ENCODE measurements at regions not wholly inside any gene's neighbourhood (a gene's known extent, or its start where the extent isn't known, plus 50 kb on each side); places are given as distances from the start of the nearest gene placed in this dataset.
A peak's percentile ranks its signal among the peaks of the same experiment; 100 is the strongest.
"Not testable (repeated sequence)": the region's sequence is repeated elsewhere in the genome, so short reads cannot be mapped to it uniquely, and the experiment has no call there.

DNA sequence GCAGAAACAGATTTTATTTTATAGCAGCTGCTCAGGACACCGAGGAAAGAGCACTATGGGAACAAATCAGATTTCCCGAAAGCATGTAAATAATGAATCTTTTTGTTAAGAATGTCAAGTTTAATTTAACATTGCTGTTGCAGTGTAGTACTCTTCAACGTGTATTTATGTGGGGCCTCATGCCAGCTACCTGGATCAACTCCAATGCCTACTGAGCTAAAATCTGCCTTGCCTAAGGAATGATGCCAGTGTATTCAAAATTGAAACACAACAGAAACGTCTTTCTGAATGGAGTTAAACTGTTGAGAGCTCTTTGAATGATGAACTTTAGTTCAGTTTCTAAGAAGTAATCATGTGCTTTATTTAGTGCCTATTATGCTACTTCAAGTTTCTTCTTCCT, 1379.8 kb upstream of the ATXN8OS start:
- DNase-seq = no peak

DNA sequence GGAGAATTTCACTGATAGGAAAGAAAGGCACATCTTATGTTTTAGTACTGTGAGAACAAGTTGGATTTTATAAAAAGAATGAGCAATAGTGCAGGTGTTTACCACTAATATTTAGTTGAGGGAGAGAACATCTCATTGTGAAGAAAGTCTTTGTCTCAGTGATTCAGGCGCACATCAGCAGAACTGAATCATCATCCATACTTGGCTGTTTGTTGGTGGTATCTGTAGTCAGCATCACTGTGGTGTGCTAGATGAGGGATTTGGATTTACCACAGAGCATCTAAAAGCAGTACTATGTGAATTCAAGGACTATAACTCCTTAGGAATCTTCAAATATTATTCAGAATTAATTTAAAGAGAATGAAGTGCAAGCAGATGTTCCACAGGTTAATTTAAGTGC, 1380.5 kb upstream of the ATXN8OS start:
- no peak for DNase-seq

DNA sequence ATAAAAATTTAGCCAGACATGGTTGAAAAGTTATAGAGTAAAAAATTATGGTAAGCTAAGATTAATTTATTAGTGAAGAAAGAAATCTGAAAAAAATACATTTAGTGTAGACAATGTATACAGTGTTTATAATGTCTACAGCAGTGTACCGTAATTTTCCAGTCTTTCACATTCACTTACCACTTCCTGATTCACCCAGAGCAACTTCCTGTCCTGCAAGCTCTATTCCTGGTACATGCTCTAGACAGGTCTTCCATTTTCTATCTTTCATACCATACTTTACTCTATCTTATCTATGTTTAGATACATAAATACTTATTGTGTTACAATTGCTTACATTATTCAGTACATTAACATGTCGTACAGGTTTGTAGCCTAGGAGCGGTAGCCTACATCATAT, 1387.8 kb upstream of the ATXN8OS start:
- DNase-seq = no peak

DNA sequence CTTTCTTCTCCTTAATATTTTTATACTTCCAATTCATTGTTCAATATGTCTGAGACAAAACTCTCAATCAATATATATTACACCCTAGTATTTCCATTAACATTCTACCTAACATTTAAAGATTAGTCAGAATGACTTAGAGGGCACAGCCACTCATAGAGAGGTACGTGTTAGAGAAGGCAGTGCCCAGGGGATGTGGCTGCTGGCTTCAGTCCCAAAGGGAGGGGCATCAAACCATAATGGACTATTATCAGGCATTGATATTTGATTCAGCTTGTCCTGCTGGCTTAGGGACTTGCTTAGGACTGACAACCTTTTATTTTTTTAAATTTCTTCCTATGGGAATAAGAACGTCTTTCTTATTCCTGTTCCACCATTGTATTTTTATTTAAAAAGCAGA, 1392.0 kb upstream of the ATXN8OS start:
- DNase-seq = no peak

DNA sequence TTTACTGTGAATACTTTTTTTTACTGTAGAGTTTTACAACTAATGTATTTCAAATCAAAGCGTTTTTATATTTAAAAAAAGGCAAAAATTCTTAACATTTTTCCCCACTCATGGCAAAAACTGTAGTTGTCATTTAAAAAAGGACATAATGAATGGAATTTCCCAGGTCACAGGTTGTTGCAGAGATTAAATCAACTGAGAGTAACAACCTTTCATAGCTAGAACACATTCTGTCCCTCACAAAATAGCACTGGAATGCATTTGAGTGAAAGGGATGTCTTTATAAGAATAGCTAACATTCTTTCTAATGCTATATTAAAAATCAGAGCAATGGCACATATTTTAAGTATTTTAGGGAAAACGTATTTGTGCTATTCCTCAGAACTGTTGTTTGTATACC, 1393.3 kb upstream of the ATXN8OS start:
- no peak for DNase-seq

DNA sequence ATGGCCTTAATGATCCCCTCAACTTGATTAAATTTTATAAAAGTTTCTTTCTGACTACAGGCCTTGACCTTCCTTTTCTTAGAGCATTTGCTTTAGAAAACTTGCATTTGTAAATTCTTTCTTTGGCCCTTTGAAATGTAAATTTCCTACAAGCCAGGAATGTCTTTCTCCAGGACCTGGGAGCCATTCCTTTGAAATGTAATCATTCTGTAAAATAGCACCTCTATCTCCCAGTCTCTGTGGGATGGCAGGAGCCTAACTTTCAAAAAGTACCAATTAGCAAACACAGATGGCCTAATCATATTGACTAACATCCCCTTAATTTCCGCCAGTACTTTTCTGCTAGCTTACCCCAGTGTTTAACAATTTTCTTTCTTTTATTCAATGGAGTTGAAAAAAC, 1394.2 kb upstream of the ATXN8OS start:
- DNase-seq = no peak

DNA sequence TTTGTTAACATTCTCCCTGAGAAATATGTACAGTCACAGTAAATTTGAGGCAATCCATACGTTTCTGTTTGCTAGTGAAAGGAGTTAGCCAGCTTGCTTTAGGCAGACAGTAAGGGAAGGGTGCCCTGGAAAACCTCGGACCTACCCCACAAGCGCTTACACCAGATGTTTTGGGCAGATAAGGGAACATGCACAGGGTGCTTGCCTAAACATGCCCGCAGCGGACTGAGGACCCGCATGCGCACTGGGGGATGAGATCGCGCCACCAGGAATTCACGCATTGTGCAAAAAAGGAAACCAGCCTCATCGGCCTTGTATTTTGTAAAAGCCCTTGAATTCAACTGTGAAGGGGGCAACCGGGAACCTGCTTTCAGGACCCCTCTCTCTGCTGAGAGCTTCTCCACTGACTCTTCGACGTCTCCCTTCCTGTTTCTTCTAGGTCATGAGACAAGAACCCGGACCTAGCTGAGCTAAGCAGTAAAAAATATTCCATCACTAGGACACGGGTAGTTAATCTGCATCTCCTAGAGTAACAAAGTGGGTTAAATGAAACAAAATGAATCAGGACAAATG, 1399.2 kb upstream of the ATXN8OS start:
- DNase-seq = no peak

DNA sequence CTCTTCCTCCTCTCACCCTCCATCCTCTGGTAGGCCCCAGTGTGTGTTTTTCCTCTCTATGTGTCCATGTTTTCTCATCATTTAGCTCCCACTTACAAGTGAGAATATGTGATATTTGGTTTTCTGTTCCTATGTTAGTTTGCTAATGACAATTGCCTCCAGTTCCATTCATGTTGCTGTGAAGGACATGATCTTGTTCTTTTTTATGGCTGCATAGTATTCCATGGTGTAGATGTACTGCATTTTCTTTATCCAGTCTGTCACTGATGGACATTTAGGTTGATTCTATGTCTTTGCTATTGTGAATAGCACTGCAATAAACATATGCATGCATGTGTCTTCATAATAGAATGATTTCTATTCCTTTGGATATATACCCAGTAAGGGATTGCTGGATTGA, 1401.6 kb upstream of the ATXN8OS start:
- DNase-seq = not testable (repeated sequence)

DNA sequence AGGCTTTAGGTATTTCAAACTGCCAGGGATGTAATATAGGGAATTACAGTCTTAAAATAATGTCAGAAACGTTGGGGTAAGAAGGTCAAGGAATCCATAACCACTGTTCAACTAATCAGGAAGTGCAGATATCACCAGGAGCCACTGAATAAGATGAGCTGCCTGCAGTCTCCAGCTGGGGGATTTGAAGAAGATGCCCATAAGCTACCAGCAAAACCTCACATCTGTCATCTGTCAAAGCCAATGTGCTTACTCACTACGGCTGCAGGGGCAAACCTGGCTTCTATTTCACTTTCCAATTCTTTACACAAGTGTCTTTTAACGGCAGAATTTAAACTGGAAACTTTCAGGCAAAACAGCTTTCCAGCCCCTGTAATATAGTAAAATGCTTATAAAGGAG, 1410.1 kb upstream of the ATXN8OS start:
- peak; percentile 15 for DNase-seq

DNA sequence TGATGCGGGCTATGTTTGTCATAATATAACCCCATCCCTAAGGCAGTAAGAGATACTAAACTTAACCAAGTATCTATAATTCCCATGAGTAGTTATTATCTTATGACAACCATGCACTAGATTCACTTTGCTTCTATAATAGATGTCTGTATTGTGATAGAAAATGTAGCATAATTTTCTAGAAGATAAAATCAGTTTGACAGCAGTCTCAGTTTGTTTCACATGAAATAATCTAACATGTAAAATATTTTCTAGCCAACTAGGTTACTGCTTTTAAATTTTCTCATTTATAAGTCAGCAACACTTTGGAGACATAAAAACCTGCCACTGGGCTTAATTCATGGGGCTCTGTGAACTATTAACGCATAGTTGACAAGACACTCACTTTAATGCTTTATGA, 1410.7 kb upstream of the ATXN8OS start:
- no peak for DNase-seq

DNA sequence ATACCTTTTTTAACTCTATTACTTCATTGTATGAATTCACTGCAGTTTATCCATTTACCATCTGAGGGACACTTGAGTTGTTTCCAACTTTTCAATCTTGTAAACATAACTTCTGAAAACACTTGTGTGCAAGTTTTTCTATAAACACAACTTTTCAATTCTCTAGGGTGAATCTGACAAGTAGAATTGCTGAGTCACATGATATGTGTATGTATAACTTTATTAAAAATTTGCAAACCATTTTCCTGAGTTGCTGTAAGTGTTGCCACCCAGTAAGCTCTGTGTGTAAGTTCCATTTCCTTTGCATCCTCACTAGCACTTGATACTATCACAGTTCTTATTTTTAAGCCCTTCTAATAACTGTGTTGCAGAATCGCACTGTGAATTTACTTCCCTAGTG, 1415.6 kb upstream of the ATXN8OS start:
- DNase-seq = no peak

DNA sequence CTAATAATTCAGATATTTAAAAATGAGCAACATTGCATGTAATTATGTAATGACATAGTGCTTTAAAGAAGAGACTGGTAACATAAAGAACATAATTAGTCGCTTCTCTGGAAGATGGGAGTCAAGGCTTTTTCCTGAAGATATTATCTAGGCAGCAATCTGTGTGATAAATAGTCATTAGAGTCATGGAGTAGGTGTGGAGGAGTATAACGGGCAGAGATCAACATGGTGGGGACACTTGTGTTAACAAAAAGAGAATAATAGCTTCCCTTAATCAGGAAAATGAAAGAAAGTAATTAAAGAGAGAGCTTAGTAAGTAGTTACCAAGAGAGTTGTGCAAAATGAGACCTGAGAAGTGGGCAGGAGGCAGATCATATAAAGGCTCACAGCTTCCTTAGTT, 1417.1 kb upstream of the ATXN8OS start:
- no peak for DNase-seq

DNA sequence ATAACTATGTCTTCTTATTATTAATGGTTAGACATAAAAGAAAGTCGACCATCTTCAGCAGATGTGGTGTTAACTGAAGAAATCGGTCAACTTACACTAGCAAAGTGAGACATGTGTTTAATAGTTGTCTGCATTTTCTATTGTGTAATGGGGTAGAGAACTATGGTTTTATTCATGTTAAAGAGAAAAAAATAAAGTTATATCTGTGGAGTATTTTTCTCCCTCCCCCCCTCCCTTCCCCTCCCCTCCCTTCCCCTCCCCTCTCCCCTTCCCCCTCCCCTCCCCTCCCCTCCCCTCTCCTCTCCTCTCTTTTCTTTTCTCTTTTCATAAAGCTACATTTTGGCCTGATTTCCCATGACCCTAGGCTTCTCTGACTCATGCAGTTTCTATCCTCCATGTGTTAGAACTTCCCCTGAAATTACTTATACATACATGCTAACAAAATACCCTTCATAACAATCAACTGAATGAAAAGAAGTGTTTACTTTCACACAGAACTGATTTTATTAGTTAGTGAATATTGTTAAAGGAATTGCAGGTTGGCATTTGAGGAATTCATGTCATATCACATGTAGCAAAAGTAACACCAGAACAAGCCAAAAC, 1431.0 kb upstream of the ATXN8OS start:
- DNase-seq = no peak

DNA sequence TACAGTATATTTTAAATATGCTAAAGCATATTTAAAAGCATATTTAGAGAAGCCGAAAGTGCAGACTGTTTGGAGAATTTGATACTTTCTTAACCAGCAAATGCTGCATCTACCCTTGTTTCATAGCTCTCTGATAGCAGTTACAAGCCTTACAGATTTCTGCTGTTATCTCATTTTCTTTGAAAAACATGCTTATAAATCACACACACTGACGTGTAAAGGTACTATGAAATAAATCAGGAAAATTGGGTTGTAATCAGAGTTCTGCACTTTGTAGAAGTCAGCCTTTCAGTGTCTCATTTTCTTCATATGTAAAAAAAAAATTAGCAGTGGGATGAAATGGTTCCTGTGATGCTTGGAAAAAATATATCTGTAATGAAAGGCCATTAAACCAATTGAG, 1432.4 kb upstream of the ATXN8OS start:
- DNase-seq = peak; percentile 27

DNA sequence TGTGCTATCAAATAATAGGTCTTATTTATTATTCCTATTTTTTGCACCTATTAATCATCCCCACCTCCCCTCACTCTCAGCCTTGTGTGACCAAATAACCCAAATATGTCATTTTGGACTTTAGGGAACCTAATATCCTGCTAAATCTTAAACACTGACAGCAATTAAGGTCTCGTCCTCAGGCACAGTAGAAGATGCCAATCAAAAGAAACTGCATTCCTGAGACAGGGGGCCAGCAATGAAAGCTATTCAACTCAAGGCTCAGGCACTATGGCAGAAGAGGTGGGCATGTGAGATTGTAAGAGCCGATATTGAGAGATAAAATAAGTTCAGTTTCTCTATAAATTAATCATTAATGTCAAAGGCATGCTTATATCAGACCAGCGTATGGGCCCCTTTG, 1437.7 kb upstream of the PCDH9 start:
- no peak for DNase-seq

DNA sequence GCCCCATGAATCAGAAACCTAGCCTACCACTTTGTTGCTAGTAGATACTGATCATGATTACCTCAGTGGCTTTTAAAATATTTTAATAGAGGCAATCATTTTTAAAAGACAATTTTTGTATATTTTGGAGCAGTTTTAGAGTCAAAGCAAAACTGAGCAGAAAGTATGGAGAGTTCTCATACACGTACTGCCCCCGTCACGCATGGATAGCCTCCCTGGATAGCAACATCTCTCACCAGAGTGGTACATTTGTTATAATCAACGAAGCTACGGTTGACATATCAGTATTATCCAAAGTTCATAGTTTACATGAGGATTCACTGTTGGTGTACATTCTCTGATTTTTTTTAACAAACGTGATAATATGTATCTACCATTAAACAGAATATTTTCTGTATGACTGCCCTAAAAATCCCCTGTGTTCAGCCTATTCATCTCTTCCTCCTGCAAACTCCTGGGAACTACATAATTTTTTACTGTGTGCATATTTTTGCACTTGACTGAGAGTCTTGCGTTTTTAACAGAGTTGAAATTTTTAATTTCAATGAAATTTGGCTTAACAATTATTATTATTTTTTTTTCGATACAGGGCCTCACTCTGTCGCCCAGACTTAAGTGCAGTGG, 1436.8 kb upstream of the PCDH9 start:
- DNase-seq = no peak

DNA sequence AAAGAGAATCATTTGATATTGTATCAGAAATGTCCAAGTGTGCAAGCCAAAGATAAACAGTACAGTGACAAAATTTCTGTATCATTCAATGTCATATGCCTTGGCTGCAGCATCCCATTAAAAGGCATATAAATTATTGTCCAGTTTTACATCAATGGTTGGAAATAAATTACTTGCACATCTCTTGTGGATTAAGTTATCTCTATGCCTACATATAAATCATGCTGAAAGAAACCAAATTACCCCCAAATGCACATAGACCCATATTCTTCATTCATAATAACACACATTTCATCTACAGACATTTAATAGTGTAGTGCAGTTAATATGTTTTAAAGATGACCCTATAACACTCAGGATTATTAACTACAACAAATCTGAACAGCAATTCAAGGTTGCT, 1415.7 kb upstream of the PCDH9 start:
- no peak for DNase-seq

DNA sequence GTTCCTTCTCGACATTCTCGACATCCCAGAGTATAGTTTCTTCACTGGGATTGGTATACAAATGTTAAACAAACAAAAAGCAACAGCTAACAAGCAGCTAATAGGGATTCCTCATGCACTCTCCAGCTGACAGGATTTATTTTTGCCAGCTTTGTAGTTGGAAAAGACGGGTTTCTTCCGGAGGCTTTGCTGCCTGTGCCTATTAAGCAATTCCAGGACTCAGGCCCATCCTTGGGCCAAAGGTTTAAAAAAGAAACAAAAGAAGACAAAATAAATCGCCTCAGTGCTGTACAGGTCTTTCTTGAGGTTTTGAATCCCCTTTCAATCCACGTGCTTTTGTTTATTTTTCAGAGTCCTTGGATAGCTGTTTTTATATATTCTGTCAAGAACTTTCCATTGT, 1414.5 kb upstream of the PCDH9 start:
- no peak for DNase-seq

DNA sequence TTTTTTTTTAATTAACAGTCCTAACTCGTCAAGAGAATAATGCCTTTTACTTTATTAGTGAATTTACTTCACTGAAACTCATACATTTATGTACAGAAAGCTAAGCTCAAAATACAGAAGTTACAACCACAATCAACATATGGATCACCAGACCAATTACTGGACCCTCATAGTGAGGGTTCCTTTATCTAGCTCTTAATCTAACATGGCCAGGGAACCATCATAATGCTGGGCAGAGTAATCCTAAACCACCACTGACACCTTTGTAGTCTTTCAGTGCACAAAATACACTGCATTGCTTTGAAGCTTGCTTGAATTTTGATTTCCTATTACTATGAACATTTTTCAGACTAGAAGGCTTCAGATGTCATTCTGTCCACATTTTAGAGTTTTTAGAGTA, 1406.6 kb upstream of the PCDH9 start:
- no peak for DNase-seq

DNA sequence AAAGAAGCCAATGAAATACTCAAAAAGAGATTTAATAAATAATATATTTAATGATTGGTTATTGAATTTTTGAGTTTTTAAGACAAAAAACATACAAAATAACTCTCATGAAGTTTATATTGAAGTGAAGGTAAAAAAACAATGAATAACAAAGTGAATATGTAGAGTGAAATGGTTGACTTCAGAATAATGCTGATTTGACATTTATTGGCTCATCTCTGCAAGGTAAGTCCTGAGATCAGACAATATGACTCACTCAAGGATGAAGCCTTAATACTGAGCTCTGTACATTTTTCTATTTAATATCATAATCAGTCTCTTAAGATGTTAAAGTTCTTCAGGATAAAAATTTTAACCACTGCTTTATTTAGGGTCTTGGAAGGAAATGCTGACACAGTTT, 1398.9 kb upstream of the PCDH9 start:
- no peak for DNase-seq

DNA sequence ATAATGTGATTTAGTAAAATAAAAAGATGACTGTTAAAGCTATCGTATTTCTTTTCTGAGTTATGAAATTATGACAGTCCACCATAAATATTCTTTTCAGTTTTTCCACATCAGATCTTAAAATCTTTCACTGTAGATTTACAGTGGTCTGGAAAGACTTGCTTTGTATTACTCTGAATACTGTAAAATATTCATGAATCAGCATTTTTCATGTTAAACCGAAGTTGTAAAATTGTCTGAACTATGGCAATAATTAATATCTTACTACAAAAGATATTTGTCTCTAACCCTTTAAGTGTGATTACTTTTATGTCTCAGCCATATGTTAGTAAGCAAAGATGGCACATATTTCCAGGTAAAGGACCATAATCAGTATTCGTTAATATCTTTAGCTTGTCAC, 1397.2 kb upstream of the PCDH9 start:
- no peak for DNase-seq

DNA sequence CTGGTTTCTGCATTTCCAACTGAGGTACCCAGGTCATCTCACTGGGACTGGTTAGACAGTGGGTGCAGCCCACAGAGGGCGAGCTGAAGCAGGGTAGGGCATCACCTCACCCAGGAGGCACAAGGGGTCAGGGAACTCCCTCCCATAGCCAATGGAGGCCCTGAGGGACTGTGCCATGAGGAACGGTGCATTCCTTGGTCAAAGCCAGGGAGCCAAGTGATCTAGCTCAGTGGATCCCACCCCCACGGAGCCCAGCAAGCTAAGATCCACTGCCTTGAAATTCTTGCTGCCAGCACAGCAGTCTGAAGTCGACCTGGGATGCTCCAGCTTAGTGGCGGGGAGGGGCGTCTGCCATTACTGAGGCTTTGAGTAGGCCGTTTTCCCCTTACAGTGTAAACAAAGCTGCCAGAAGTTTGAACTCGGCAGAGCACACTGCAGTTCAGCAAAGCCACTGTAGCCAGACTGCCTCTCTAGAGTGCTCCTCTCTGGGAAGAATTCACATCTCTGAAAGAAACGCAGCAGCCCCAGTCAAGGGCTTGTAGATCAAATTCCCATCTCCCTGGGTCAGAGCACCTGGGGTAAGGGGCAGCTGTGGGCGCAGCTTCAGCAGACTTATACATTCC, 1386.6 kb upstream of the PCDH9 start:
- no peak for DNase-seq

DNA sequence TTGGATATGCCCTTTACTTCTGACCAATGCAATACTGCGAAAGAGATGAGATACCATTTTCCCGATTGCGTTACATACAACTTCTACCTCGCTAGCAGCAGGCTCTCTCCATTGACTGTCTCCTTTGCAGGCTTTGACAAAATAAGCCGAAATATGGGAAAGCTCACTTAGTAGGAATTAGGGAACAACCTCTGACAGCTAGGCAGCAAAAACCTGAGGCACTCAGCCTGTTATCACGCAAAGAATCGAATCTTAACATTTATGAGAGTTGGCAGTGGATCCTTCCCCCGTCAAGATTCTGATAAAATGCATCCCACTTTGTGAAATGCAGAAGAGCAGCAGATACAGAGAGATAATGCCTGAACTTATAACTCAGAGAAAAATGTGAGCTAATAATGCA, 1379.5 kb upstream of the PCDH9 start:
- no peak for DNase-seq

DNA sequence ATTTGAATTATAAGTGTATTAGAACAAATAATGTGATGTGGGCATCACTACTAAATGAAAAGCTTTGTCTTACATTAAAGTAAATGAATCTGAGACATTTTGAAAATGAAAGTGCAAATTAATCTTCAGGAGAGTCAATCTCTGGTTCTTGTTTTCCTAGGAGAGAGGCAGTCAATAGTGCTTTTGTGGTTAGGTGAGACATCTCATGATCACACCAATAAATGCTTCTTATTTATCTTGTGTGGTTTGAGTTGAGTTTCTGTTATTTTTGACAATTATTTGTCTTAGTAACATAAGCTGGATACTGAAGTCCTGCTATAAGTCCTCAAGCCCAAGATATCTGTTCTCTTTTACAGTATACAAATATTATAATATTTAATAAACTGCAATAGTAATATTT, 1378.0 kb upstream of the PCDH9 start:
- no peak for DNase-seq

DNA sequence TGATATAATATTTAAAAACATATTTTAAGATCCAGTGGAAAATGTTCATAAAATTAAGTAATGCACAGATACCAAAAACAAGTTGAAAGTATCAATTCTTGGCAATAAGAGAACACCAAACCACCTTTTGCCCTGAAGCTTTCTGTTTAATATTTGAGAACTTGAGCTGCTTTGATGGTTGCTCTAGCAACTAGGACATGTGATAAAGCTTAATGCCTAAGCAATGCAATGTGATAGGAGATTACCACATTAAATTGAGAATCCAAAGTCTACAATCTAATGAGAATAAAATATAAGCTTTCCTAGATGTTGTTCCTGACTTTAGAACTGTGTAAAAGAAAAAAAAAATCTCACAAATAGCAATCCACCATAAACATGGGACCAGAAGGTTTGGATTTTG, 1367.5 kb upstream of the PCDH9 start:
- no peak for DNase-seq
